ENCODE measurements at regions not wholly inside any gene's neighbourhood (a gene's known extent, or its start where the extent isn't known, plus 50 kb on each side); places are given as distances from the start of the nearest gene placed in this dataset.
"Not testable (repeated sequence)": the region's sequence is repeated elsewhere in the genome, so short reads cannot be mapped to it uniquely, and the experiment has no call there.

DNA sequence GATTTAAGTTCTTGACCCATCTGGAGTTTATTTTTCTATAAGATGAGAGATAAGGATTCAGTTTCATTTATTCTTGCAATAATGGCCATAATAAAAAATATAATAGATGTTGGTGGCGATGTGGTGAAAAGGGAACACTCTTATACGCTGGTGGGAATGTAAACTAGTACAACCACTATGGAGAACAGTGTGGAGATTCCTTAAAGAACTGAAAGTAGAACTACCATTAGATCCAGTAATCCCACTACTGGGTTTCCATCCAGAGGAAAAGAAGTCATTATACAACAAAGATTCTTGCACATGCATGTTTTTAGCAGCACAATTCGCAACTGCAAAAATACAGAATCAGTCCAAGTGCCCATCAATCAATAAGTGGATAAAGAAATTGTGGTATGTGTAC is 1040.5 kb upstream of the GYPC start:
- DNase-seq (ENCODE audit: low spot score): no peak

DNA sequence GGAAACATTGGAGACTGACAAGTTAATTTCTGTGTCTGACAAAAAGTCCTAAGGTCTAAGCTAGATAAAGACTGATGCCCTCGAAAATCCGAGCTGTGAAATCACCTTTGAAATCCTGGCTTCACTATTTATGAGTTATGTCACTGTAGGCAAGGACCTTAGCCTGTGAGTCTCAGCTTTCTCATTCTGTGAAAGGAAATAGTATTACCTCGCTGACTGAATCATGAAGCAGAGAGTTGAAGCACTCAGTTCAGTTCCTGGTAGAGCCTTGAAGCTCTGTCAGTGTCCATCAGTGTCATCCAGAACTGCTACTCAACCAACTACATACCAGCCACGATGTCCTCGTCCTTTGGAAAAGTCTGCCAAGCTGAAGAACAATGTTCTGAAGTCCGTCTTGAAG is 1025.6 kb upstream of the GYPC start:
- no peak for DNase-seq (ENCODE audit: low spot score)

DNA sequence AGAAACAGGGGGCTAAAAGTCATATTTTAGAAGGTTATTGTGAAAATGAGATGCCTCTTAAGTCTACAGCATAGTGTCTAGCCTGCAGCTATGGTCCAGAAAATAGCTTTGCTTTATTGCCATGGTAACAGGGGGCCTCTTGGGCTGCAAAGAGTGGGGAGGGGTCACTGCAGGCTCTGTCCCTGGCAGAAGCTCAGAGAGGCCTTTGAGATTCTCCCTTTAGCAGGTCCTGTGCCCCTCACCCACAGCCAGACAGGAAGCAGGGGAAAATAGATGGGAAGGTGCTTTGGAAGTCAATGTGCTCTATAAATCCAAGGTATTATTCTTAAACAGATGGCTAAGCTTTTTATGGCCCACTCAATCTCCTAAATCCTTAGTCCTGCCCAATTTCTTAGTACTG is 1021.3 kb upstream of the GYPC start:
- no peak for DNase-seq (ENCODE audit: low spot score)

DNA sequence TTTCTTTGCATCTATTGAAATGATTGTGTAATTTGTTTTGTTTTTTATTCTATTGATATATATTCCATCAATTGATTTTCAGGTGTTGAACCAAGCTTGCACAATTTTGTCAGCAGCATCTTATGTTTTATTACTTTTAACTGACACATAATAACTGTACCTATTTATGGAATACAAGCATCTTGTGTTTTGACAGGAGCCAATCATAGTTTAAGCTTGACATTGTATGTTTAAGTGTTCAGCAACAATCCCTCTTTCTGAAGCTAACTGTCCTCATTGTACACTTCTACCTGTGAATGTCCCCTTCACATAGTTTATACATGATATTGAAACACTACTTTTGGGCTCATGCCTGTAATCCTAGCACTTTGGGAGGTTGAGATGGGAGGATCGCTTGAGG is 1017.6 kb upstream of the GYPC start:
- no peak for DNase-seq (ENCODE audit: low spot score)

DNA sequence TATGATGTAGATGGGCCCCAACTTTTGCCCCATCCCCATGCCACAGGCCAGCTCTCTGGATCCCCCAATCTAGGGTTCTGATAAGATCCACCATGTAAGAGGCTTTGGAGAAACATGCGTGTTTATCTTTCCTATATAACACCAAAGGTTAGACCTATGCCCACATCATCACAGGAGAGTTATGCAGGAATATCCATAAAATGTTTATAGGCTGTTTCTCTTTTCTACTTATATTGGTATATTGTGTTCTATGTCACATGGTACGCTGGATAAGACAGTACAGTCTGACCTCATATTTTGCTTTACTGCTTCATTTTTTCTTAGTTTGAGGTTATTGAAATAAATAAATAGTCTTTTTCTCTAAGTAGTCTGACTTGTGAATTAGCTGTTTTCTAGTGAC is 1013.9 kb upstream of the GYPC start:
- DNase-seq (ENCODE audit: low spot score): no peak

DNA sequence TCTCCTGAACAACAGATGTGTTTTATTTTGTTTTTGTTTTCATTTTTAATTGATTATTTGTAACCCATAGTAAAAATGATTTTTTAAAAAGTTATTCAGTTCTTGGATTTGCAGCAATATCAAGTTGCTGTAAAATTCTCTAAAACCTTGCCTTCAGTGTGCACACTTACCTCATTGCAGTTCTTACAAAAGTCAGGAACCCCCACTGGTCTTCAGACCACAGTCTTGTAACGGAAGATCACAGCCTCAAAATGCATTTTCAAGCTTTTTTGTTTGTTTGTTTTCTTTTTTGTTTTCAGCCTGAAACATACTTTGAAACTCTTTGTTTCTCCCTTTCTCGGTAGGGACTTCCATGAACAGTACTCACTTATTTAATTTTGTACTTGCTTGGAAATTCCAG is 1012.8 kb upstream of the GYPC start:
- no peak for DNase-seq (ENCODE audit: low spot score)

DNA sequence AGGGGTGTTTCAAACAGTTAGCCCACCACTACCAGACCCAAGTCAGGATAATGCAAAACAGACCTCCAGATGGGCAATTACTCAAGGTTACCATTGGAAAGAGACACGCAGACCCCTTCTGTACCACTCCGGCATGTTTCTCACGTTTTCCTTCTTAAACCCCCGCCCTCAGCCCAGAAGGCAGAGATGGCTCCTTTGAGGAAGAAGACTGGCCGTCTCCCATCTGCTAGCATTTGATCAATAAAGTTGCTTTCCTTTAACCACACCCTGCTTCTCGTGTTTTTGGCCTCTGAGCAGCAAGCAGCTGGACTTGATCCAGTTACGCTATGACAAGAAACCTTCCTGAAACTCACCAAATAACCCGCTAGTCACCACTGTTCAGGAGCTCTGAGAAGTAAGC is 1012.4 kb upstream of the GYPC start:
- DNase-seq (ENCODE audit: low spot score): no peak

DNA sequence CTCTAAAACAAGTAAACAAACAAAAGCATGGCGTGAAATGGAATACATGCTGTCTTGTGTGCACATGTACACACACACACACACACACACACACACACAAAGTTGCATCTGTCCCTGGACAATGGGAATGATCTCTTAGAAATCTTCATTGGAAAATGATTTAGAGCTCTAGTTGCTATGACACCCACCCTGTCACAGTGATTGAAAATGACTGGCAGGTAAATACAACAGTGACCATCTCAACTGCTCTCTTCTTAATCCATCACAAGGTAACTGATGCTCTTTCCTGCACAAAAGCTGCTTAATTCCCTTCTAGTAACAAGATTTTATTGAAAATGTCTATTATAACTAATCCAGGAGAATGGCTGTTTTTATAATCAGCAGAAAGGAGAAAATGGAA is 1011.7 kb upstream of the GYPC start:
- no peak for DNase-seq (ENCODE audit: low spot score)

DNA sequence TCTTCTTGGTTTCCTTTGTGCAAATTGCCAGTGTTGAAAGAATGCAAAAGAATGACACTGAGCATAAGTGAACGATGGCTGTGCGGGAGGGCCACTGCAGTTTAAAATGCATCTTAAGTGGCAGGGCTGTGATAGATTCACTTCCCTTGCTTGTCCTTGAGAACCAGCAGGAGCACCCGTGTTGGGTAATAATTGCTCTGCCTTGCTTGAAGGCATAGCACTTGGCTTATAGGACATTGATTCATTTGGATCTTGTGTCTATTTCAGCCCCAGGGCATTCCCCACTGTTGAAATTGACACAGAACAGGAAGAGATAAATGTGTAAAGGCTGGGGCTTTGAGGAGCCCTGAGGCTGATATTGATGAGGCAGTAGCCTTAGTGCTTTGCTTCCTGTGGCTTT is 1003.7 kb upstream of the GYPC start:
- DNase-seq (ENCODE audit: low spot score): no peak

DNA sequence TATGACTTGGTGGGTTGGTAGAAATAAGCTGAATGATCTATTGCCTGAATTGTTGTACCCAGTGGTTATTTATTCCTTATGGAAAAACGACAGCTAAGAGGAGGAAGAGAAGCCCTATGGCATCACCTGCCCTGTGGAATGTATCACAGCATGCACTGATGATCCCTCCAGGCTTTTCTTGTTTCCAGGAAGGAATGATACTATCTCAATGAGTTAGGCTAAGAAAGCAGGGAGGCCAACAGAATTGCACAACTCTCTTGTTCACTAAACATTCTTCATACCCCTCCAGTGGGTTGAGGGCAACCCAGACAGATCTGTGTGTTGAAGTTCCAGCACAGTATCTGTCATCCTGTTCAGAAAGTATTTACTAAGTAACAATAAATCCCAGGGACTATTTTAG is 1001.7 kb upstream of the GYPC start:
- DNase-seq (ENCODE audit: low spot score): no peak

DNA sequence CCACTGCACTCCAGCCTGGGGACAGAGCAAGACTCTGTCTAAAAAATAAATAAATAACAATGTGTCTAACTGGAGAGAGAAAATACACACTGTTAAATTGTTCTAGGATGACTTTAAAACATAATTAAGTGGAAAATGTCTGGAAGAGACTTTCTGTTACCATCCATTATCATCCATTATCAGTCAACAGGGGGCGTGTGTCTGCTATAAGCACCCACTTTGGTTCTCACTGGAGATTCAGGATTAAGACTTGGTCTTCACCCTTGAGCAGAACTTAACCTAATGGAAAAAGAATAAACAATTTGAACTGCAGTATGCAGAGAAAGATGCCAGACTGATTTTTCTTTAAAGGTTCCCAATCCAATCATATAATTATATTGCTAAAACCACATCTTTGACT is 999.8 kb upstream of the GYPC start:
- DNase-seq (ENCODE audit: low spot score): no peak

DNA sequence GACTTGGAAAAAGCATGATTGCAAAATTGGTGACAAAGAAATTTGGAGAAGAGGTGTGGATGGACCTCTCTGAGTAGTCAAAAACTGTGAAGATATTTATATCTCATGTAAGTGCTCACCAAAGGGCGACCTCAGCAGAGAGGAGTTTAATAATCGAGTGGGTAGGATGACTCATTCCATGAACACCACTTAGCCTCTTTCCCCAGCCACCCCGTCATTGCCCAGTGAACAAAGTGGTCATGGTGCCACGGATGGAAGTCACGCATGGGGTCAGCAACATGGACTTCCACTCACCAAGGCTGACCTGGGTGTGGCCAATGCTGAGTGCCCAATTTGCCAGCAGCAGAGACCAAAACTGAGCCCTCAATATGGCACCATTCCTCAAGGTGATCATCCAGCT is 997.4 kb upstream of the GYPC start:
- DNase-seq (ENCODE audit: low spot score): no peak

DNA sequence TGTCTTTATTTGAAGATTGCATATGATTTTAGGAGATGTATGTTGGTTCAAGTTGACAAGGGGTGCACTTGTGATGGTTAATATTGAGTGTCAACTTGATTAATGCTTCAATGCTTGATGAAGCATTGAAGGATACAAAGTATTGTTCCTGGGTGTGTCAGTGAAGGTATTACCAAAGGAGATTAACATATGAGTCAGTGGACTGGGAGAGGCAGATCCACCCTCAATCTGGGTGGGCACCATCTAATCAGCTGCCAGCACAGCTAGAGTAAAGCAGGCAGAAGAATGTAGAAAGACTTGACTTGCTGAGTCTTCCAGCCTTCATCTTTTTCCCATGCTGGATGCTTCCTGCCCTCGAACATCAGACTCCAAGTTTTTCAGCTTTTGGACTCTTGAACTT is 995.6 kb upstream of the GYPC start:
- DNase-seq (ENCODE audit: low spot score): not testable (repeated sequence)

DNA sequence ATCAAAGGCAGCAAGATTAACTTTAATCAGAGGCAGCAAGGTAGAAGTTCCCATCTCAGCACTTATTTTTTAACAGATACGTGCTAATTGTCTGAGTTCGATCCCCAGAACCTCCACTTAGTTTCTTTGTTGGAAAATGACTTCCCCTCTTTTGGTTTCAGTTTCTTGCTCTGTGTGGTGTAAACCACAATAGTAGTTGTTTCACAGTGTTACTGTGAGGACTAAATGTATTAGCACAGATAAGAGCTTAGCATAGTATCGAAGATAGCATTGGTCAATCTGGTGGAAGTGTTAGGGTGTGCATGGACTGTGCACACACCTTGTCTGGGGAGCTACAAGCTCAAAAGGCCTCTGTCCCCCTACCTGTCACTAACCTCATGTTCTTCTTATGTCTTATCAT is 988.3 kb upstream of the GYPC start:
- no peak for DNase-seq (ENCODE audit: low spot score)

DNA sequence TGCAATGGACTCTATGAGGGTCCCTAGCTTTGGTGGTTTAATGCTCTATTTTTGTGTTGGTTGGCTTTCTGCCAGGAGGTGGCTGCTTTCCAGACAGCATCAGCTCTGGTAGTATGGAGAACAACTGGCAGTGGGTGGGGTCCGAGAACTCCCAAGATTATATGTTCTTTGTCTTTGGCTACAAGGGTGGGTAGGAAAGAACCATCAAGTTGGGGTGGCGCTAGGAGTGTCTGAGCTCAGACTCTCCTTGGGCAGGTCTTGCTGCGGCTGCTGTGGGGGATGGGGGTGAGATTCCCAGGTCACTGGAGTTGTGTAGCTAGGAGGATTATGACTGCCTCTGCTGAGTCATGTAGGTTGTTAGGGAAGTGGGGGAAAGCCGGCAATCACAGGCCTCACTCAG is 976.1 kb upstream of the GYPC start:
- no peak for DNase-seq (ENCODE audit: low spot score)

DNA sequence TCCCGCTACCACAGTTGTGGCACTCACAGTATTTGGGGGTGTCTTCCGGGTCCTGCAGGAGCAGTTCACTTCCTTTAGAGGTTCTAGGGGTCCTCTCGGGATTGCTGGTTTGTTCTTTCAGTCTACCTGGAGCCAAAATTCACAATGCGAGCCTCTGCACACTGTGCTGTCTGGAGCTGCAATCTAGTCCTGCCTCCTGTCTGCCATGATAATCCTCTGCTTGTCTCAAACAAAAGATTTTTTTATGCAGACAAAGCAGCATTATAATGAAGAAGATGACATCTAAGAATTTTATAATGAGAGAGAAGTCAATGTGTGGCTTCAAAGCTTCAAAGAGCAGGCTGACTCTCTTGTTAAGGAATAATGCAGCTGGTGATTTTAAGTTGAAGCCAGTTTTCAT is 975.1 kb upstream of the GYPC start:
- no peak for DNase-seq (ENCODE audit: low spot score)

DNA sequence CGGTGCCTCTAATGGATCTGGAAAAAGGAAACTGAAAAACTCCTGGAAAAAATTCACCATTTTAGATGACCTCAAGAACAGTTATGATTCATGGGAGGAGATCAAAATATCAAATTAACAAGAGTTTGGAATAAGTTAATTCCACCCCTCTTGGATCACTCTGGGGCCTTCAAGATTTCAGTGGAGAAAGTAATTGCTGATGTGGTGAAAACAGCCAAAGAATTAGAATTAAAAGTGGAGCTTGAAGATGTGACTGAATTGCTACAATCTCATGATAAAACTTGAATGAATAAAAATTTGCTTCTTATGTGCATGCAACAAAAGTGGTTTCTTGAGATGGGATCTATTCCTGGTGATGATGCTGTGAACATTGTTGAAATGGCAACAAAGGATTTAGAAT is 974.4 kb upstream of the GYPC start:
- DNase-seq (ENCODE audit: low spot score): no peak

DNA sequence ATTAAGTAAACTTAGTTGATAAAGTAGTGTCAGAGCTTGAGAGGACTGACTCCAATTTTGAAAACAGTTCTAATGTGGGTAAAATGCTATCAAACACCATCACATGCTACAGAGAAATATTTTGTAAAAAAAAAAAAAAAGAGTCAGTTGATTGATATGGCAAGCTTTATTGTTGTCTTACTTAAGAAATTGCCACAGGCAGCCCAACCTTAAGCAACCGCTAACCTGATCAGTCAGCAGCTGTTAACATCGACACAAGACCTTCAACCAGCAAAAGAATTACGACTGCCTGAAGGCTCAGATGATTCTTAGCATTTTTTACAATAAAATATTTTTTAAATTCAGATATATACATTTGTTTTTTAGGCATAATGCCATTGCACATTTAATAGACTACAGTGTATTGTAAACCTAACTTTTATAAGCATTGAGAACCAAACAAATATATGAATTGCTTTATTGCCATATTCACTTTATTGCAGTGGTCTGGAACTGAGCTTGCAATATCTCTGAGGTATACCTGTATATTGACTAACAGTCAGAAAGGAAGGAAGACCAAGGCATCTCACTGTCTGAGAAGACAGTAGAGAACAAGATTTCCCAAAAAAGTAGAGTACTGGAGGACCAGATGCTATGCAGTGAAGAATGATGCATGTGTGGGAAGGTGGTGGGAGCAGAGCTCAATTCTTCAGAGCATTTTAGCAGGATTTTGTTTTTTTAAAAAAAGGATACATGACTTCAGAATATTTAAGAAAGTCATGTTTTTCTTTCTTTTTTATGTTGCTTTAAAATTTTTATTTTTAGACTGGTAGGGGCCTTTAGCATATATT is 973.8 kb upstream of the GYPC start:
- DNase-seq (ENCODE audit: low spot score): no peak

DNA sequence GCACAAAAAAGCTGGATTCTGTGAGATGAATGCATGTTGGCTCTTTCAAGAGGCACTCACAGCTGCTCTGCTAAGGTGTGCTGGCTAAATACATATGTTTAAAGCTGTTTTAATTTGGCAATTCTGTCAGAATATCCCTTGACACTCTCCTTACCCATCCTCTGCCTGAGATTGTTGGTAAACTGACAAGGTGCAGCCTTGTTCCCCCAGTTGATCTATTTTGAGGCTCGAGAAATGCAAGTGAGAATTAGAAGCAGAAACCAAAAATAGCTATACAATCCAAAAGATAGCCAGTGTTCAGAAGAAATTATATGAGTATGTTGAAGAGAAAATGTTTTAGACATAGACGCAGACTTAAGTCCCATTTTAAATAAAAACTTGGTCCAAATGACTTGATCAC is 971.7 kb upstream of the GYPC start:
- DNase-seq (ENCODE audit: low spot score): no peak

DNA sequence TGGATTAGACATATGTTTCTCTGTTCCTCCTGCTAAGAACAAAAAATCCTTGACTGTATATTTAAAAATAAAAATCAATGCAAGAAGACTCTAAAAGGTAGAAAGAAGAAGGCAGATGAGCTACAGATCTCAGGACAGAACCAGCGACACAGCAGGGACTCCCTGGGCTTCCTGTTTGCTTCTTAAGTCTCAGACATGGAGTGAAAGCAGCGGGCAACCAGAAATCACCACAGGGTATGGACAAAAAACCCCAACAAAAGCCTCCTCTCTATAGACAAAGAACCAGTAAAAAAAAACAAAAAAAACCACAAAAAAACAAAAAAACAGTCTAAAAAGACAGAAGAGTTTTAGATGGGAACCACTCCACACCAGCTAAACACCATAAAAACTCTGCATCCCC is 971.0 kb upstream of the GYPC start:
- DNase-seq (ENCODE audit: low spot score): no peak

DNA sequence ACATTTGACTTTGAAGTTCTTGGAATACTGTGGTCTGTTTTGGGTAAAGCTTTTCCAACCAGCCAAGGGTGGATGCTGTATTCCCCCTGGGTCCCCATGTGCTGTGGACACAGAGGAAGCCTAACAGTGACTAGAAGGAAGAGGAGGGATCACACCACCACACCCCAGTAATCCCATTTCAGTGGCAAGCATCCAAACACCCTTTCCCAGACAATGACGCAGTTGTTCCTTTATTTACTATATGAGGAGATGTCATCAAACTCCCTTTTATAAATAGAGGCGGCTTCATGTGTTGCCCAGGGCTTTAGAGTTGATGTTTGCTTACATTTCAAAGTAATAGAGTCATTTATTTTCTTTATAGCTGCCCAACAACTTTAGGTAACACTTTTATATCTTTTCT is 959.4 kb upstream of the GYPC start:
- DNase-seq (ENCODE audit: low spot score): peak; percentile 2

DNA sequence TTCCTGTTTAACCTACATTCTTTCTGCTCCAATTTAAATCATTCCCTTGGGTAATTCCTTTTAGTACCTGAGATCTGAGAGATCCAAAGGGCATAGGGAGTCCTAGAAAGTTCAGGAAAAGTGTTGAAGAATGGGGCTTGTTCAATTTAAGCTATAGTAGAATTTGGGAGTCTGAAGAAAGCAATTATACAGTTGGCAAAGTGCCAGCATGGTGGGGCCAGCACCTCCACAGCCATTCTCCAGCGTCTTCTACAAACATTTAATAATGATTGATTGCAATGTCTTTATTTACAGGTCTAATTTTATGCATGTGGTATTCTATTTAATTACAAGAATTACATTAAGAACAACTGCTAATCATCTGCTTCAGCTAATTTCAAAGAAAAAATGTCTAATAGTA is 957.7 kb upstream of the GYPC start:
- no peak for DNase-seq (ENCODE audit: low spot score)

DNA sequence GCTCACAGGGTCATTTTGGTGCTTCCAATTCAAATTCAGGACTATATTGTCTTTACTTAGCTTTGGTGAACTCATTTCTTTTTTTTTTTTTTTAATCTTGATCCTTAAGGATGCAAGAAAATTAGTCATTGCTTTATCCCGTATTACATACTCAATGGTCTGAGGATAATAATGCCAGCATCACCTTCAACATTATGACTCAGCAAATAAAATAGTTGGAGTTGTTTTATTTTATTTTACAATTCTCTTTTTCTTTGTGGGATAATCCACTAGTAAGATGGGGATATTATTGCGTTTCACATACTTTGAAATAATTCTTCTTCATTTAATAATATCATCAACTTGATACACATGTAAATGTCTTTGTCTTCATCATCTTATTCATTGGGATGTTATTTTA is 954.9 kb upstream of the GYPC start:
- no peak for DNase-seq (ENCODE audit: low spot score)

DNA sequence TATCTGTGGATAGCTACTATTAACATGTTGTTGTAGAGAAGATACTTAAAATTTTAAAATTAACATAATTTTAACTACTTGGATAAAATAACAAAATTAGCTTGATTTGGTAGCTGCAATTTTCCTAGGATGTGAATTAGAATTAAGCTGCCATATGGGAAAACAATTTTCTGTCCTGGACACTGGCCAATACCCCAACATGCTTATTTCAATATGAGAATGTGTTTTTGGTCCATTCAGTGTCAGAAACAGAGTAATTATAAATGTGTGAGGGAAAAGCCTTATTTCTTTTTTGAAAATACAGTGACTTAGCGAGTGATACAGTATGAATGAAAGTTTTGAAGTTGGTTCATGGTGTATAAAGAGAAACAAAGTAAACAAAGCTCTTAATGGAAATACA is 948.3 kb upstream of the GYPC start:
- no peak for DNase-seq (ENCODE audit: low spot score)

DNA sequence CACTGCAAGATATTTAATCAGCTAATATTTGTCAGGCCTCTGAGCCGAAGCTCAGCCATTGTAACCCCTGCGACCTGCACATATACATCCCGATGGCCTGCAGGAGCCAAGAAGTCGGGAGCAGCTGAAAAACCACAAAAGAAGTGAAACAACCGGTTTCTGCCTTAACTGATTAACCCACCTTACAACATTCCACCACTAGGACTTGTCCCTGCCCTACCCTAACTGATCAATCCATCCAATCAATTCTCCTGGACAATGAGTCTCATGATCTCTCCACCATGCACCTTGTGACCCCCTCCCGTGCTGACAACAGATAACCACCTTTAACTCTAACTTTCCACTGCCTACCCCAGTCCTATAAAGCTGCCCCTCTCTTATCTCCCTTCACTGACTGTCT is 945.4 kb upstream of the GYPC start:
- no peak for DNase-seq (ENCODE audit: low spot score)

Measured in SW480 (cell line).